Peyer's patch (tissue), 4 donors: ENCODE measurements at regions not wholly inside any gene's neighbourhood (a gene's known extent, or its start where the extent isn't known, plus 50 kb on each side); places are given as distances from the start of the nearest gene placed in this dataset.

Experiments
- DNase-seq, 3 donors: peaks; one replicate each; pipeline ENCODE4 v3.0.0-alpha.2; 2017 to 2019
- H3K27ac ChIP-seq, 4 donors: fragments of 200-600 bp; sonication (generic); one replicate each; pipeline ENCODE4 v1.5.1; 2016 to 2019
- H3K27me3 ChIP-seq, 2 donors: fragments of 200-600 bp; sonication (generic); one replicate each; pipeline ENCODE4 v1.5.1; 2019
- H3K36me3 ChIP-seq, 3 donors: fragments of 200-600 bp; sonication (generic); one replicate each; pipeline ENCODE4 v1.5.1; 2016 to 2019
- H3K4me1 ChIP-seq, 4 donors: fragments of 200-600 bp; sonication (generic); one replicate each; pipeline ENCODE4 v1.5.1; 2016 to 2019
- H3K4me3 ChIP-seq, 4 donors: fragments of 200-600 bp; sonication (generic); 1 replicate in 3 of 4; 2 replicates in 1 of 4; pipeline ENCODE4 v1.5.1; 2016 to 2019; ENCODE audit warnings: mild to moderate bottlenecking in 1 of 4
- H3K9me3 ChIP-seq, 4 donors: fragments of 200-600 bp; sonication (generic); one replicate each; pipeline ENCODE4 v1.5.1; 2016 to 2019; ENCODE audit warnings: mild to moderate bottlenecking in 1 of 4
- CTCF ChIP-seq, 6 experiments: fragments of 450-650 bp in 4 of 6; fragments of 200-600 bp in 2 of 6; sonication (generic) in 1 of 6; IDR thresholded peaks; one replicate each; pipeline ENCODE4 v1.5.1; 2017 to 2019; ENCODE audit warnings: antibody characterized with exemption in 6 of 6, mild to moderate bottlenecking in 3 of 6, moderate library complexity in 1 of 6
- POLR2A ChIP-seq, 2 donors: fragments of 450-650 bp; IDR thresholded peaks; one replicate each; pipeline ENCODE4 v1.5.1; 2017; ENCODE audit warnings: antibody characterized with exemption in 2 of 2, mild to moderate bottlenecking in 2 of 2, moderate library complexity in 2 of 2

GRCh38 chr14:25436288-25436875 lies 386.4 kb upstream of the STXBP6 start:
- Histone ChIP-seq H3K27ac (no peak overlapping the region), H3K27me3 (no peaks in the 10 kb centered on the region), H3K9me3 (no peaks in the 10 kb centered on the region), H3K36me3 (no peaks in the 10 kb centered on the region), H3K4me1 (no peaks in the 10 kb centered on the region), H3K4me3 (no peak overlapping the region)
- TF ChIP-seq CTCF (IDR thresholded peaks at IDR 0.05) (no peak), POLR2A (IDR thresholded peaks at IDR 0.05) (no peak)
- no peak for DNase-seq

GRCh38 chr14:25431211-25432076 lies 381.5 kb upstream of the STXBP6 start:
- H3K27me3 ChIP-seq = no peaks in the 10 kb centered on the region

GRCh38 chr14:25430808-25431207 lies 380.9 kb upstream of the STXBP6 start:
- DNase-seq = no peak
- Histone ChIP-seq H3K27me3 (no peaks in the 10 kb centered on the region), H3K4me1 (no peaks in the 10 kb centered on the region), H3K36me3 (no peaks in the 10 kb centered on the region), H3K4me3 (no peak overlapping the region), H3K27ac (no peak overlapping the region), H3K9me3 (no peaks in the 10 kb centered on the region)
- TF ChIP-seq POLR2A (IDR thresholded peaks at IDR 0.05) (no peak), CTCF (IDR thresholded peaks at IDR 0.05) (no peak)

More at GRCh38 chr14:25431211-25432076, 381.5 kb upstream of the STXBP6 start:
- Histone ChIP-seq H3K36me3 (no peaks in the 10 kb centered on the region), H3K27ac (no peak overlapping the region), H3K4me3 (no peak overlapping the region), H3K9me3 (no peaks in the 10 kb centered on the region), H3K4me1 (no peaks in the 10 kb centered on the region)
- no peak for DNase-seq
- TF ChIP-seq CTCF (IDR thresholded peaks at IDR 0.05) = no peak
- TF ChIP-seq POLR2A (IDR thresholded peaks at IDR 0.05) = no peak

- Histone ChIP-seq H3K4me3 (no peak overlapping the region), H3K9me3 (no peaks in the 10 kb centered on the region), H3K27ac (no peak overlapping the region), H3K36me3 (no peaks in the 10 kb centered on the region), H3K4me1 (no peaks in the 10 kb centered on the region), H3K27me3 (no peaks in the 10 kb centered on the region)
- TF ChIP-seq POLR2A (IDR thresholded peaks at IDR 0.05) (no peak), CTCF (IDR thresholded peaks at IDR 0.05) (no peak)
- no peak for DNase-seq
Observed at GRCh38 chr14:25412998-25413397, 363.1 kb upstream of the STXBP6 start.

GRCh38 chr14:25411781-25412757 lies 362.1 kb upstream of the STXBP6 start:
- no peaks in the 10 kb centered on the region for H3K9me3 ChIP-seq
- no peaks in the 10 kb centered on the region for H3K36me3 ChIP-seq
- H3K27me3 ChIP-seq = no peaks in the 10 kb centered on the region
- H3K4me1 ChIP-seq = no peaks in the 10 kb centered on the region
- TF ChIP-seq CTCF (IDR thresholded peaks at IDR 0.05) = peak in 3 of 6 experiments; percentile 2 to 15 (median 6)
- TF ChIP-seq POLR2A (IDR thresholded peaks at IDR 0.05) = no peak
- H3K27ac ChIP-seq = no peak overlapping the region
- H3K4me3 ChIP-seq = no peak overlapping the region
- no peak for DNase-seq
